ENCODE measurements at regions not wholly inside any gene's neighbourhood (a gene's known extent, or its start where the extent isn't known, plus 50 kb on each side); places are given as distances from the start of the nearest gene placed in this dataset.
"Not testable (repeated sequence)": the region's sequence is repeated elsewhere in the genome, so short reads cannot be mapped to it uniquely, and the experiment has no call there.

DNA sequence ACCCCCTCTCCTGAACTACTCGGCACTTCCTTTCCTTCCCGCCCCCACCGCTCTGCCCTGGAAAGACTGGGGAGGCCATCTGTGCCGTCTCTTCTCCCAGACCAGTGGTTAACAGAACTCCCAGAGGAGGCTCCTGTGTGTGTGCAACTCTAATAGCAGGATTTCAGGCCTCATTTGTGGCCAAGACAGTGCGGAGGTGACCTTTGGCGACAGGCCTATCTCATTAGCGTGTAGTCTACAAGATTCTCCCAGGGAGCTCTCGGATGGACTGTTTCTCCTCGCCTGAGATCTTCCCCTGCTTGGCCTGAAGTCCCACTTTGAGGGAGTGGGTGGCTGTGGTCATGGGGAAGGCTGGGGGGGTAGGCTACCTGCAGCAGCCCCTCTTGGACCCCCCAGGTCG, 325.2 kb downstream of the BCL2L11 start:
- not testable (repeated sequence) for H3K36me3 Mint-ChIP-seq (ENCODE audit: insufficient read depth); ATAC-seq; DNase-seq; H3K9me3 Mint-ChIP-seq; H3K4me3 Mint-ChIP-seq; H3K4me1 Mint-ChIP-seq (ENCODE audit: low read depth); H3K27me3 Mint-ChIP-seq (ENCODE audit: low read depth)

GRCh38 chr2:111447482-111447881, 326.8 kb downstream of the BCL2L11 start:
- H3K27me3 Mint-ChIP-seq (ENCODE audit: low read depth); H3K4me3 Mint-ChIP-seq; H3K9me3 Mint-ChIP-seq; ATAC-seq; DNase-seq; H3K36me3 Mint-ChIP-seq (ENCODE audit: insufficient read depth); H3K4me1 Mint-ChIP-seq (ENCODE audit: low read depth): not testable (repeated sequence)

GRCh38 chr2:111448796-111449195, 328.1 kb downstream of the BCL2L11 start:
- H3K4me1 Mint-ChIP-seq (ENCODE audit: low read depth); H3K4me3 Mint-ChIP-seq; H3K9me3 Mint-ChIP-seq; DNase-seq; ATAC-seq; H3K27me3 Mint-ChIP-seq (ENCODE audit: low read depth); H3K36me3 Mint-ChIP-seq (ENCODE audit: insufficient read depth): not testable (repeated sequence)

DNA sequence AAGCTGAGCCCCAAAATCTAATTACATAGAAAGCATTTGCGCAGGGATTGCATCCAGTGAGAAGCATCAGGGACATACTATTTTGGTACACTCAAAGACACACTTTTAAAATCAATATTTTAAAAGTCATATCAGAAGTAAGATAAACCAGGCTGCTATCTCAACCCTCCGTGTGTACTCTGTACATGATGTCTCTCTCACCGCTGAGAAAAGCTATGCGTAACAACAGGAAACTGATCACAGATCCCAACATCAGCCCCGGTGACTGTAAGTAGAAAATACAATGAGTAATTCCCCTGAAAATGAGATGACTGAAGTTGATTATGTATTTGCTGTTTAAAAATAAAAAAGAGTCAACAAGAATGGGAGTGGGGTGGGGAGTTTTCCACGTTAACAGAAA, 329.8 kb downstream of the BCL2L11 start:
- peak; percentile 73 to 76 for ATAC-seq
- not testable (repeated sequence) for H3K4me3 Mint-ChIP-seq; H3K9me3 Mint-ChIP-seq; H3K36me3 Mint-ChIP-seq (ENCODE audit: insufficient read depth); H3K27me3 Mint-ChIP-seq (ENCODE audit: low read depth); DNase-seq; H3K4me1 Mint-ChIP-seq (ENCODE audit: low read depth)

GRCh38 chr2:111451692-111452199, 331.0 kb downstream of the BCL2L11 start:
- H3K27me3 Mint-ChIP-seq (ENCODE audit: low read depth); H3K4me3 Mint-ChIP-seq; H3K9me3 Mint-ChIP-seq; ATAC-seq; H3K36me3 Mint-ChIP-seq (ENCODE audit: insufficient read depth); DNase-seq; H3K4me1 Mint-ChIP-seq (ENCODE audit: low read depth): not testable (repeated sequence)

GRCh38 chr2:111452208-111452607, 331.5 kb downstream of the BCL2L11 start:
- not testable (repeated sequence) for H3K9me3 Mint-ChIP-seq; H3K27me3 Mint-ChIP-seq (ENCODE audit: low read depth); H3K36me3 Mint-ChIP-seq (ENCODE audit: insufficient read depth); DNase-seq; H3K4me1 Mint-ChIP-seq (ENCODE audit: low read depth)
- ATAC-seq, result peak; percentile 56 to 60
- H3K4me3 Mint-ChIP-seq, result peak overlapping the region; percentile 32

DNA sequence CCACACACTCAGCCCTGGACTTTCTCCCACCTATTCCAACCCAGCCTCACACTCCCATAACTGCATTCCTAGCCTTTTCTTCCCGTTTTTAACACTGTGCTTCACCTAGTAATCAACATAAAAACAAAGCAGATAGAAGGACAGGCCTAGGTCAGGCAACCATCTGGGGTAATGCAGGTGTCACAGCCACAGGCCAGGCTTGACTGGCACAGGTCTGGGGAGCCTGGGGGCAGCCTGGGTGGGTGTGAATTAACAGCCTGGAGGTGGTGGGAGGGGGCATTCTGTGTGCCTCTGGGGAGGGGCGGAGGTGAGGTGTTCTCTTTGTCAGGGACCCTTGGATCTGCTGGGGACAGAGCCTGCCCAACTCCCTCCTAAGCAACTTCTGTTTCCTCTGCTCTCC, 332.6 kb downstream of the BCL2L11 start:
- not testable (repeated sequence) for H3K36me3 Mint-ChIP-seq (ENCODE audit: insufficient read depth); H3K4me3 Mint-ChIP-seq; H3K9me3 Mint-ChIP-seq; DNase-seq; H3K4me1 Mint-ChIP-seq (ENCODE audit: low read depth); H3K27me3 Mint-ChIP-seq (ENCODE audit: low read depth); ATAC-seq

DNA sequence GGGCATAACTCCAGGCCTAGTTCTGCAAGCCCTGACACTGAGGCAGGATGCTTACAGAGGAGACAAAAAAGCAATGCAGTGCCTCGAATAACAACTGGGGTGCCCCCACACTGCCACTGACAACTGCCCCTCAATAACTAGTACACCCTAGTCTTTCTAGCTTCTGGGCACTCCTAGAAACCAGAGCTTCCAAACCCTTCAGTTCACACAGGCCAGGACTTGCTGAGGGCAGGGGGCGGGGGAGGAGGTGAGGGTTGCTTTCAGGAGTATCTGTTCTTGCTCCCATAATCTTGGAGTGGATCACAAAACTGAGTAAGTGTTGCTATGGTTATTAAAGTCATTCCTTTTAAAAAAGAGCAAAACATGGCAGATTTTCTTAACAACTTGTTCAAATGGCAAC, 333.1 kb downstream of the BCL2L11 start:
- H3K27me3 Mint-ChIP-seq (ENCODE audit: low read depth); DNase-seq; ATAC-seq; H3K36me3 Mint-ChIP-seq (ENCODE audit: insufficient read depth); H3K9me3 Mint-ChIP-seq; H3K4me3 Mint-ChIP-seq; H3K4me1 Mint-ChIP-seq (ENCODE audit: low read depth): not testable (repeated sequence)

GRCh38 chr2:111454404-111454803, 333.7 kb downstream of the BCL2L11 start:
- DNase-seq; H3K4me1 Mint-ChIP-seq (ENCODE audit: low read depth); H3K27me3 Mint-ChIP-seq (ENCODE audit: low read depth); H3K36me3 Mint-ChIP-seq (ENCODE audit: insufficient read depth); H3K9me3 Mint-ChIP-seq; H3K4me3 Mint-ChIP-seq: not testable (repeated sequence)
- peak; percentile 72 to 74 for ATAC-seq

DNA sequence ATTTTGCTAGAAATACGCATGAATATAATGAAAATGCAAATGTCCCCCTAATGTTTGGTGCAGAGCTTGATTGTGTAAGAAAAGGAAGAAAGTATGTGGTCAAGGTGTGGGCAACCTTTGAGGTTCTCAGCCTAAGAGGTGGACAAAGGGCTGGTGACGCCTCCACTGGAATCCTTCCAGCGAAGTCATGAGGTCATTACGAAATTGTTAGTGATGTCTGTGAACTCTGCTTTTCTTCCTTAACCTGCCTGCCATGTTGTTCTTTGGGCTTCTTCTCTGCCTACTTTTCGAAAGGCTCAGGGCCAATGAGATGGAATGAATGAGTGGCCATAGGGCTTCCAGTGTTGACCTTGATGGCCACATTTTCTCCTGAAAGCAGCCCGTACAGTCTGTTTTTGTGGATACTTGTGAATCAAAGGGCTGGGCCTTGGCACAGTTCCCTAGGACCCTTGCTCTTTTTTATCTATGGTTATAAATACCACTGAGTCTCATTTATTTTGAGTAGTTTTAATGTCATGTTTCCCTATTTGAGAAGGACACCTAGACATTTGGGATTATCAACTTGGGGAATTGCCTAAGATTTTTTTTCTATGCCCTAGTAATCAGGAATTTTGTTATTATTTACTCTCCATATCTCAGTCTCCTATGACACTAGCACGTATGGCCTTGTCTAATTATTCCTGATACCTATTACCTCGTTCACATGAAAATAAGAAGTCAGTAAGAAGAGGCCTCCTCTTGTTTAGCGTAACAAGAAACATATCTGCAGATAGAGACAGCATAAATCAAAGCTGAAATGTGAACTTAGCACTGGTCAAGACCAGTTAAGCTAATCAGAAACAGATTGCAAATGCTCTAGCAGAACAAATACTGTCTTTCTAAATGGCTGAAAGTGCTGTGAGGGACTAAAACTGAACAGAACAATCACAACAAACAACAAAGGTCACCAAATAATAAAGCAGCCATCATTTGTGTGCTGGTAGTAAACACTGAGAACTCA, 334.6 kb downstream of the BCL2L11 start:
- DNase-seq; H3K36me3 Mint-ChIP-seq (ENCODE audit: insufficient read depth); H3K9me3 Mint-ChIP-seq; H3K4me3 Mint-ChIP-seq; H3K4me1 Mint-ChIP-seq (ENCODE audit: low read depth); H3K27me3 Mint-ChIP-seq (ENCODE audit: low read depth); ATAC-seq: not testable (repeated sequence)

DNA sequence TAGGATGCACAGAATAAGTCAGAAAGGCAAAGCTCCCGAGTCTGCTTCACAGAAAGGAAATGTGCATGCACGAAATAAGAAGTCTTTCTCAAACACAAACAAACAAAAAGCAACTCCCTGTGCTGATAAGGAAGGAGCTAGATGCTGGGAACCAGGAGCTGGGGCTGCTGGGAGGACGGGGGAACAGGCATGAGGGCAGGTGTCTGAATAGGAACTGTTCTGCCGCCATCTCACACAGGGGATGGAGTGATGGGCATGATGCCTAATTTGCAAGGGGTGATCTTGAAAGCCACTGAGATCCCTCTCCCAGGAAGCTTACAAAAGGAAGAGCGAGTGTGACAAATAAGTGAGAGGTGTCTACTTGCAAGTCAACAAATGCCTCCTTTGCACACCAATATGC, 336.5 kb downstream of the BCL2L11 start:
- not testable (repeated sequence) for DNase-seq

DNA sequence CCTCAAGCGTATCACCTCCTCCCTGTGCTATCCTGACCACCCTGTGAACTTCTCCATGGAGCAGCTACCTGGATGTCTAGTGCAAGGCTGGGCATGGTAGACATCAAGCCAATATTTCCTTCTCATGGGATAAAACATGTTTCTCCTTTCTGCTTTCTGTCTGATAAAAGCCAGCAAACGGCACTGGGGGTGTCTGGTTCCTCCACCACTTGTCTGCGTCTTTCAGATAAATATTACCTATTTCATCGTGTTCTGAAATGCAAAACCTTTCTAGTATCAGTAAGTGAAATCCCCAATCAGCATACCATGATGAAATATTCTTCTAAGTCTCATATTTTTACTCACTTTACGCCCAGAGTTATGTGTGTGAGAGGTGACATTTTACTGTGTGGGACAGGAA, 340.2 kb downstream of the BCL2L11 start:
- H3K4me3 Mint-ChIP-seq; ATAC-seq; H3K9me3 Mint-ChIP-seq; H3K27me3 Mint-ChIP-seq (ENCODE audit: low read depth); DNase-seq; H3K36me3 Mint-ChIP-seq (ENCODE audit: insufficient read depth): not testable (repeated sequence)
- peaks cover 11% of the 10 kb centered on the region for H3K4me1 Mint-ChIP-seq (ENCODE audit: low read depth)

More for the DNA sequence above, 336.5 kb downstream of the BCL2L11 start:
- not testable (repeated sequence) for H3K4me3 Mint-ChIP-seq; H3K36me3 Mint-ChIP-seq (ENCODE audit: insufficient read depth); ATAC-seq; H3K9me3 Mint-ChIP-seq; H3K27me3 Mint-ChIP-seq (ENCODE audit: low read depth); H3K4me1 Mint-ChIP-seq (ENCODE audit: low read depth)

GRCh38 chr2:111461831-111462230, 341.1 kb downstream of the BCL2L11 start:
- not testable (repeated sequence) for DNase-seq; H3K4me3 Mint-ChIP-seq; H3K9me3 Mint-ChIP-seq; H3K36me3 Mint-ChIP-seq (ENCODE audit: insufficient read depth); ATAC-seq; H3K27me3 Mint-ChIP-seq (ENCODE audit: low read depth)
- peaks cover 11% of the 10 kb centered on the region for H3K4me1 Mint-ChIP-seq (ENCODE audit: low read depth)

DNA sequence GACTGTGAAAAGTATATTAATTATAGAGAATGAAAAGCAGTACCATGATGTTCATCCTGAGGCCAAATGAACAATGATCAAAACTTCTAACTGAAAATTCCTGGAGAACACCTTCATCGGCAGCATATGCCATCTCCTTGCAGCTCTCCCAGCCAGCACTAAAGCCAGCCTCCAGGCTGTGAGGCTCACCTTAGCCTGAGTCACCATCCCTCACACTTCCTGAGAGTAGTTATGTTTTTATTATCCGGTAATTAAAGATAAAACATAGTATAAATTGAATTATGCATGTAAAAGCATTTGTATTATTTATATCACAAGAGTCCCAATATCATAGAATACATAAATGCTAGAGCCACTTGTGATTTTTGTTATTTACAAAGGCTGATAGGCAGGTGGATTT, 341.9 kb downstream of the BCL2L11 start:
- ATAC-seq, result peak in 1 of 2 donors; percentile 35
- not testable (repeated sequence) for DNase-seq; H3K36me3 Mint-ChIP-seq (ENCODE audit: insufficient read depth); H3K27me3 Mint-ChIP-seq (ENCODE audit: low read depth); H3K9me3 Mint-ChIP-seq; H3K4me3 Mint-ChIP-seq
- H3K4me1 Mint-ChIP-seq (ENCODE audit: low read depth), result peaks cover 11% of the 10 kb centered on the region

- not testable (repeated sequence) for H3K9me3 Mint-ChIP-seq; H3K4me3 Mint-ChIP-seq; H3K27me3 Mint-ChIP-seq (ENCODE audit: low read depth); DNase-seq; H3K36me3 Mint-ChIP-seq (ENCODE audit: insufficient read depth)
- peak; percentile 51 to 55 for ATAC-seq
- H3K4me1 Mint-ChIP-seq (ENCODE audit: low read depth), result peaks cover 11% of the 10 kb centered on the region
Measured at GRCh38 chr2:111463238-111463848, 342.6 kb downstream of the BCL2L11 start.
